ENCODE measurements at regions not wholly inside any gene's neighbourhood (a gene's known extent, or its start where the extent isn't known, plus 50 kb on each side); places are given as distances from the start of the nearest gene placed in this dataset.

DNA sequence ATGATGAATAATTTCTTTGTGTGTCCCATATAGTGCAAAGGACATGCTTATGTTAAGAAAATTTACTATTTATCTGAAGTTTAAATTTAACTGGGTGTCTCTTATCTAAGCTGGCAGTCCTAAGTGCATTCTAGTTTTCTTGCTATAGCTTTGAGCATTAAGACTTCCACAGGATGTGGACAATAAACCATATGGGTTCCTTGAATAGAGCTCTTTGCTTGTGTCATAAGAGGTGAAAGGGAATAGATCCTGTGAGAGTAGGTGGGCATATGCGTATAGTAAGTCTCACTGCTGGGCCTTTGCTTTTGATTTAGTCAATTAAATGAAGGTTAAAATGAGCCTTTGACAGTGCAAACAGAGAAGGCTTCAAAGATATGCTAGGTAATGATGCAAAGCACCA, 223.4 kb upstream of the GYPA start (continued):
- no peak for TF ChIP-seq CHD7 (IDR thresholded peaks at IDR 0.05; ENCODE audit: insufficient replicate concordance, low read length)

Data from H1 (cell line).